DMS 273 (cell line): ENCODE measurements at regions not wholly inside any gene's neighbourhood (a gene's known extent, or its start where the extent isn't known, plus 50 kb on each side); places are given as distances from the start of the nearest gene placed in this dataset.
A peak's percentile ranks its signal among the peaks of the same experiment; 100 is the strongest.

Experiments
- DNase-seq: peaks from one replicate; lab custom pipeline; 2025; ENCODE audit not compliant: unreplicated experiment; lab: John Stamatoyannopoulos, UW

- no peak for DNase-seq
Observed at GRCh38 chr5:165665735-165666400, 2160.4 kb downstream of the MAT2B start.

GRCh38 chr5:165673499-165673898 lies 2168.1 kb downstream of the MAT2B start:
- no peak for DNase-seq

- no peak for DNase-seq
Observed at GRCh38 chr5:165695796-165696195, 2190.4 kb downstream of the MAT2B start.

GRCh38 chr5:165705960-165706359 lies 2200.5 kb downstream of the MAT2B start:
- no peak for DNase-seq

- DNase-seq: no peak
Observed at GRCh38 chr5:165712011-165712410, 2206.6 kb downstream of the MAT2B start.

GRCh38 chr5:165714598-165714997 lies 2209.2 kb downstream of the MAT2B start:
- no peak for DNase-seq

- no peak for DNase-seq
Observed at GRCh38 chr5:165720901-165721300, 2215.5 kb downstream of the MAT2B start.

- DNase-seq: no peak
Observed at GRCh38 chr5:165722401-165722800, 2217.0 kb downstream of the MAT2B start.

GRCh38 chr5:165723931-165724330 lies 2218.5 kb downstream of the MAT2B start:
- no peak for DNase-seq

GRCh38 chr5:165728425-165728824 lies 2223.0 kb downstream of the MAT2B start:
- no peak for DNase-seq

- DNase-seq: no peak
Observed at GRCh38 chr5:165735388-165735787, 2230.0 kb downstream of the MAT2B start.

GRCh38 chr5:165739079-165739741 lies 2233.8 kb downstream of the MAT2B start:
- no peak for DNase-seq

GRCh38 chr5:165757791-165758190 lies 2252.4 kb downstream of the MAT2B start:
- DNase-seq: no peak

GRCh38 chr5:165775111-165775510 lies 2269.7 kb downstream of the MAT2B start:
- DNase-seq: no peak

GRCh38 chr5:165779505-165779904 lies 2274.1 kb downstream of the MAT2B start:
- DNase-seq: no peak

GRCh38 chr5:165780901-165781300 lies 2275.5 kb downstream of the MAT2B start:
- no peak for DNase-seq

- no peak for DNase-seq
Observed at GRCh38 chr5:165781738-165782137, 2276.3 kb downstream of the MAT2B start.

- no peak for DNase-seq
Observed at GRCh38 chr5:165783024-165783423, 2277.6 kb downstream of the MAT2B start.

GRCh38 chr5:165786073-165786472 lies 2280.7 kb downstream of the MAT2B start:
- DNase-seq: no peak

GRCh38 chr5:165795073-165795472 lies 2289.7 kb downstream of the MAT2B start:
- no peak for DNase-seq

GRCh38 chr5:165805756-165806155 lies 2300.3 kb downstream of the MAT2B start:
- DNase-seq: peak; percentile 5

GRCh38 chr5:165808335-165808734 lies 2302.9 kb downstream of the MAT2B start:
- no peak for DNase-seq

- no peak for DNase-seq
Observed at GRCh38 chr5:165809914-165810313, 2304.5 kb downstream of the MAT2B start.
